Esophagus squamous epithelium (tissue), 5 donors: ENCODE measurements at regions not wholly inside any gene's neighbourhood (a gene's known extent, or its start where the extent isn't known, plus 50 kb on each side); places are given as distances from the start of the nearest gene placed in this dataset.

Source experiments
- DNase-seq: peaks from one replicate; lab custom pipeline; 2025; lab: John Stamatoyannopoulos, UW
- H3K27ac ChIP-seq, 4 donors: fragments of 200-600 bp; sonication (generic); one replicate each; pipeline ENCODE4 v1.5.1; 2016 to 2019; ENCODE audit warnings: mild to moderate bottlenecking in 1 of 4
- H3K27me3 ChIP-seq, 4 donors: fragments of 200-600 bp; sonication (generic); 1 replicate in 3 of 4; 2 replicates in 1 of 4; pipeline versions ENCODE4 v1.5.1 to v1.6.0; 2017 to 2021; ENCODE audit warnings: antibody characterized with exemption in 1 of 4
- H3K36me3 ChIP-seq, 3 donors: fragments of 200-600 bp; sonication (generic); one replicate each; pipeline ENCODE4 v1.5.1; 2016 to 2019
- H3K4me1 ChIP-seq, 3 donors: fragments of 200-600 bp; sonication (generic); one replicate each; pipeline ENCODE4 v1.5.1; 2017 to 2019
- H3K4me3 ChIP-seq, 4 donors: fragments of 200-600 bp; sonication (generic); 1 replicate in 3 of 4; 2 replicates in 1 of 4; pipeline ENCODE4 v1.5.1; 2016 to 2019; ENCODE audit warnings: mild to moderate bottlenecking in 2 of 4, moderate library complexity in 1 of 4
- H3K9me3 ChIP-seq, 3 donors: fragments of 200-600 bp; sonication (generic); one replicate each; pipeline ENCODE4 v1.5.1; 2016 to 2019
- POLR2A ChIP-seq, 4 donors: fragments of 450-650 bp; IDR thresholded peaks; one replicate each; pipeline ENCODE4 v1.6.1; 2017; ENCODE audit warnings: antibody characterized with exemption in 4 of 4, mild to moderate bottlenecking in 4 of 4, moderate library complexity in 3 of 4
- WGBS, 2 donors: methylation state at CpG; one replicate each; pipeline ENCODE4 v1.1.5; 2018; 5-methylcytosine and 5-hydroxymethylcytosine counted together
- intact Hi-C: fragments of 100-400 bp; cut with DNase I; formaldehyde crosslinking; loops from one replicate; pipeline ENCODE4 v1.15.0; 2022
- TF ChIP-seq, protein P1 (sequence below), 6 experiments: fragments of 450-650 bp in 4 of 6; fragments of 200-600 bp in 2 of 6; sonication (generic) in 2 of 6; IDR thresholded peaks; one replicate each; pipeline ENCODE4 v1.5.1; 2016 to 2019; ENCODE audit warnings: antibody characterized with exemption in 6 of 6, mild to moderate bottlenecking in 4 of 6, moderate library complexity in 4 of 6
- donor health status: DM: yes; HTN: yes; CAD: no.

DNA sequence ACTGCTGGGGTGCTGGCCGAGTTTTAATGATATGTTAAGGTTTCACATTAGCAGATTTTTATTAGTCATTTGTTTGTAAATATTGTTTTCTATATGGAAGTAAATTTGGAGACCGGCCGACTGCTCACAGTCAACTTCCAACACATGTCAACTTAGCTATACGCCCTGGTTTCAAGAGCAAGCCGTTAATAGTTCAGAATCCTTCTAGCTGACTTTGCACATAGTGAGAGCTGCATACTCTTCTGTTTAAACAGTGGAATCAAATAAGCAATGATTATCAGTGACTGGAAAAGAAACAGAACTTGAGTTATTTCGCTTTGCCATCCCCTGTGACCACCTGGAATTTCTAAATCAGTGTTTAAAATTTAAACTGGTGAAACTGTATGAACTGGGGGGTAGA, 109.9 kb downstream of the PFKFB3 start:
- Histone ChIP-seq H3K27me3 (no peaks in the 10 kb centered on the region), H3K9me3 (no peaks in the 10 kb centered on the region), H3K4me3 (no peak overlapping the region), H3K4me1 (peaks cover 4 to 54% (median 14%) of the 10 kb centered on the region in 3 donors), H3K27ac (no peak overlapping the region), H3K36me3 (no peaks in the 10 kb centered on the region)
- TF ChIP-seq, protein P1, sequence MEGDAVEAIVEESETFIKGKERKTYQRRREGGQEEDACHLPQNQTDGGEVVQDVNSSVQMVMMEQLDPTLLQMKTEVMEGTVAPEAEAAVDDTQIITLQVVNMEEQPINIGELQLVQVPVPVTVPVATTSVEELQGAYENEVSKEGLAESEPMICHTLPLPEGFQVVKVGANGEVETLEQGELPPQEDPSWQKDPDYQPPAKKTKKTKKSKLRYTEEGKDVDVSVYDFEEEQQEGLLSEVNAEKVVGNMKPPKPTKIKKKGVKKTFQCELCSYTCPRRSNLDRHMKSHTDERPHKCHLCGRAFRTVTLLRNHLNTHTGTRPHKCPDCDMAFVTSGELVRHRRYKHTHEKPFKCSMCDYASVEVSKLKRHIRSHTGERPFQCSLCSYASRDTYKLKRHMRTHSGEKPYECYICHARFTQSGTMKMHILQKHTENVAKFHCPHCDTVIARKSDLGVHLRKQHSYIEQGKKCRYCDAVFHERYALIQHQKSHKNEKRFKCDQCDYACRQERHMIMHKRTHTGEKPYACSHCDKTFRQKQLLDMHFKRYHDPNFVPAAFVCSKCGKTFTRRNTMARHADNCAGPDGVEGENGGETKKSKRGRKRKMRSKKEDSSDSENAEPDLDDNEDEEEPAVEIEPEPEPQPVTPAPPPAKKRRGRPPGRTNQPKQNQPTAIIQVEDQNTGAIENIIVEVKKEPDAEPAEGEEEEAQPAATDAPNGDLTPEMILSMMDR (IDR thresholded peaks at IDR 0.05): no peak
- no peak for TF ChIP-seq POLR2A (IDR thresholded peaks at IDR 0.05)
- WGBS, 2 donors: 63 to 69% methylated on average over 6 of the region's 6 CpGs
- intact Hi-C loops: no loop called here
- DNase-seq: no peak

DNA sequence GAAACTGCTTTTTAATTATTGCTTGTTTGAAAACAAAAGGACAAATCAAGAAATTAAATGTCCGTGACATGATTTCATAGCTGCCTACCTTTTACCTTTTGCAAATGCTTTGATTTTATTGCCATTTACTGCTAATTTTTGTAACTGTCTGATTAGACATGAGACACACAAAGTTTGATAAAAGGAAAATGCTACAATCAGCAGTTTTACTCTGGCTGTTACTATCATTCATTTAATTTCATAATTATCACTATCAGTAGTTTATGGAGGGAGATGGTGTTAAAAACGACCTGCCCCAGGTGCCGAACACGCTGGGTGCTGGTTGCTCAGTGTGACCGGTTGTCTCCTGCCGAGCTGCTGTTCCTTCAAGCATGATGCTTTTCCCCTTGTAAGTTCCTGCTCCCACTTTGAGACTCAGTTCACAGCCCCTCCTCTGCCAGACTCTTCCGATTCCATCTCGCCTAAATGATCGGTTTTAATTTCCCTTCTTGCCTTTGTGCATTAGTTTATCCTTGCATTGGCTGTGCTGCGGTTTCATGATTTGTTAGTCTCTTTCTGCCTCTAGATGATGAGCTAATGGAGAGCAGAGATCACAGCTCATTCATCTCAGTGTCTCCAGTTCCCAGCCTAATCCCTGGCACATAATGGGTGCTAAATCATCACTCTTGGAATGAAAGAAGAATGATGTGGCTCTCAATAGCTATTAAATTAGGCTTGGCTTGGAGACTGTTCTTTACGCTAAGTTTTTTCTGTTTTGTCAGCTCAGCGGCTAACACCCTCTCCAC, 110.6 kb downstream of the PFKFB3 start:
- H3K27ac ChIP-seq: peak overlapping the region in 1 of 4 donors; percentile 41
- WGBS, 2 donors: 51 to 53% methylated on average over 11 of the region's 12 CpGs
- intact Hi-C loops: no loop called here
- H3K36me3 ChIP-seq: no peaks in the 10 kb centered on the region
- TF ChIP-seq, protein P1 (IDR thresholded peaks at IDR 0.05): no peak
- no peak for TF ChIP-seq POLR2A (IDR thresholded peaks at IDR 0.05)
- H3K4me1 ChIP-seq: peaks cover 4 to 54% (median 14%) of the 10 kb centered on the region in 3 donors
- H3K27me3 ChIP-seq: no peaks in the 10 kb centered on the region
- no peaks in the 10 kb centered on the region for H3K9me3 ChIP-seq
- DNase-seq: no peak
- H3K4me3 ChIP-seq: no peak overlapping the region

DNA sequence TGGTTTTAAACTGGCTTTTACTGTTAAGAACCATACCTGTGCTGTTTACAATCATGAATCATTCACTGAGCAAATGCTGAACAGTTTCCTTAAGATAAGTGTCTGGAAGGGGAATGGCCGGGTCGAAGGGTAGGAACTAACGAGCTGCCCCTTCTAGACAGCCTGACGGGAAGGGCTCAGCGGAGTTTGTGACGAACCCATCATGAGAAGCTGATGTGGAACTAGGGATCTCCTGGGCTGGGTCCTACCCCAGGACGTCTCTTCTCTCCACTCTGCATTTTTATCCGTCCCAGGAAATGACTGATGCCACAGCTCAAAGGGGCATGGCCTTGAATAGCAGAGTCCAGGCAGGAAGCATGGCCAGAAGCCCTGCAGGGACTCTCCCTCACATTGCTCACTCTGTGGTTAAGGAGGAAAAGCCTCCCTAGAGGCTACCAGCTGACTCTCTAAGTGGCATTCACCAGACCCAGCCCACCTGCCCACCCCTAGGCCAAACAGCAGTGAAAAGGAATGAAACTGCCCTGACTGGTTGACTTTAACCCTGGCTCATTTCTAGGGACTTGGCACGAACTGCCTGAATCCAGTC, 112.0 kb downstream of the PFKFB3 start:
- no peak for DNase-seq

DNA sequence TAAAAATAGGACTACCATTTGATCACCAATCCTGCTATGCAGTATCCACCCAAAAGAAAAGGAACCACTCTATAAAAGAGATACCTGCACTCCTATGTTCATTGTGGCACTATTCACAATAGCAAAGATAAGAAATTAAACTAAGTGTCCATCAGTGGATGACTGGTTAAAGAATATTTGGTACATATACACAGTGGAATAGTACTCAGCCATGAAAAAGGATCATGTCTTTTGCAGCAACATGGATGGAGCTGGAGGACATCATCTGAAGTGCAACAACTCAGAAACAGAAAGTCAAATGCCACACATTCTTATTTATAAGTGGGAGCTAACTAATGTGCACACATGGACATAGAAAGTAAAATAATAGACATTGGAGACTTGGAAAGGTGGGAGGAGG, 116.4 kb downstream of the PFKFB3 start:
- intact Hi-C loops: no loop called here
- DNase-seq: no peak
- Histone ChIP-seq H3K4me1 (peaks cover 0 to 10% (median 5%) of the 10 kb centered on the region in 3 donors), H3K27ac (no peak overlapping the region), H3K9me3 (no peaks in the 10 kb centered on the region), H3K36me3 (no peaks in the 10 kb centered on the region), H3K4me3 (no peak overlapping the region), H3K27me3 (no peaks in the 10 kb centered on the region)
- TF ChIP-seq, protein P1 (IDR thresholded peaks at IDR 0.05): no peak

More for the DNA sequence above, 112.0 kb downstream of the PFKFB3 start:
- TF ChIP-seq POLR2A (IDR thresholded peaks at IDR 0.05): no peak
- TF ChIP-seq, protein P1 (IDR thresholded peaks at IDR 0.05): no peak
- Histone ChIP-seq H3K36me3 (no peaks in the 10 kb centered on the region), H3K4me3 (no peak overlapping the region), H3K27ac (no peak overlapping the region), H3K4me1 (peaks cover 4 to 49% (median 14%) of the 10 kb centered on the region in 3 donors), H3K27me3 (no peaks in the 10 kb centered on the region), H3K9me3 (no peaks in the 10 kb centered on the region)
- intact Hi-C loops: no loop called here
- 71 to 74% methylated on average over 8 to 9 of the region's 9 CpGs for WGBS, 2 donors

DNA sequence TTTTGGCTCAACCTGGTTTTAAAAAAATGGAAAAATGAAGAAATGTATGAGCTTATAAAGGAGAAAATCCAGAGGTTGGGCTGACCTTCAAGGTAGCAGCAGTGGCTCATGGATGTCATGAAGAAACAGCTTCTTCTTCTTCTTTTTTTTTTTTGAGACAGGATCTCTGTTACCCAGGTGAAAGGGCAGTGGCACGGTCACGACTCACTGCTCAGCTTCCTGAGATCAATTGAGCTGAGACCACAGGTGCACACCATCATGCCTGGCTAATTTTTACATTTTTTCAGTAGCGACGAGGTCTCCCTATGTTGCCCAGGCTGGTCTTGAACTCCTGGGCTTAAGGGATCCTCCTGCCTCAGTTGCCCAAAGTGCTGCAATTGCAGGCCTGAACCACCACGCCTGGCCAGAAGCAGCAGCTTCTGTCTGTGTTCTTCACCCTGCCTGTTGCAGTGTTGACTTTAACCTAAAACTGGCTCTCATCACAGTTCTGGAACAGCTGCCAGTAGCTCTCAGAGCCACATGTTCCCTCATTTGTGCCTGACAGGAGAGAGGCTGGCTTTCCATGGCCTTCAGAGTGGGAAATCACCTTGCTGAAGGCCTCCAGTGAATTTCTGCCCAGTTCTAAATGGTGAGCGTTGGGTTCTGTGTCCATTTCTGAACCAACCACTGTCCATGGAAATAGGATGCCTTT, 117.7 kb downstream of the PFKFB3 start:
- no peaks in the 10 kb centered on the region for H3K27me3 ChIP-seq
- TF ChIP-seq POLR2A (IDR thresholded peaks at IDR 0.05): no peak
- TF ChIP-seq, protein P1 (IDR thresholded peaks at IDR 0.05): no peak
- intact Hi-C loops: no loop called here
- WGBS, 2 donors: 93 to 94% methylated on average over 5 to 6 of the region's 6 CpGs
- no peaks in the 10 kb centered on the region for H3K36me3 ChIP-seq
- no peak for DNase-seq
- H3K9me3 ChIP-seq: no peaks in the 10 kb centered on the region
- no peaks in the 10 kb centered on the region for H3K4me1 ChIP-seq
- H3K27ac ChIP-seq: no peak overlapping the region
- H3K4me3 ChIP-seq: no peak overlapping the region
